Kidney epithelial cell (primary cell): ENCODE measurements at regions not wholly inside any gene's neighbourhood (a gene's known extent, or its start where the extent isn't known, plus 50 kb on each side); places are given as distances from the start of the nearest gene placed in this dataset.
"Not testable (repeated sequence)": the region's sequence is repeated elsewhere in the genome, so short reads cannot be mapped to it uniquely, and the experiment has no call there.

ENCODE experiments used
- DNase-seq: peaks from one replicate; pipeline ENCODE4 v3.0.0-alpha.2; 2010; ENCODE audit warnings: low read depth
- H3K27me3 ChIP-seq: 2 replicates; pipeline ENCODE4 v1.6.0; 2011; ENCODE audit warnings: low read length; ENCODE audit not compliant: control insufficient read depth, insufficient read depth
- H3K36me3 ChIP-seq: 2 replicates; pipeline ENCODE4 v1.5.1; 2011; ENCODE audit warnings: low read length; ENCODE audit not compliant: control insufficient read depth, insufficient read depth
- H3K4me3 ChIP-seq: 2 replicates; pipeline ENCODE4 v1.5.1; 2011; ENCODE audit warnings: low read depth, mild to moderate bottlenecking, control low read depth, low read length
- TF ChIP-seq, protein P1 (sequence below): IDR thresholded peaks from 2 replicates; pipeline ENCODE4 v1.5.1; 2011; ENCODE audit warnings: mild to moderate bottlenecking, moderate library complexity, low read length, control low read depth, inconsistent platforms; ENCODE audit not compliant: insufficient read depth, poor library complexity, severe bottlenecking

DNA sequence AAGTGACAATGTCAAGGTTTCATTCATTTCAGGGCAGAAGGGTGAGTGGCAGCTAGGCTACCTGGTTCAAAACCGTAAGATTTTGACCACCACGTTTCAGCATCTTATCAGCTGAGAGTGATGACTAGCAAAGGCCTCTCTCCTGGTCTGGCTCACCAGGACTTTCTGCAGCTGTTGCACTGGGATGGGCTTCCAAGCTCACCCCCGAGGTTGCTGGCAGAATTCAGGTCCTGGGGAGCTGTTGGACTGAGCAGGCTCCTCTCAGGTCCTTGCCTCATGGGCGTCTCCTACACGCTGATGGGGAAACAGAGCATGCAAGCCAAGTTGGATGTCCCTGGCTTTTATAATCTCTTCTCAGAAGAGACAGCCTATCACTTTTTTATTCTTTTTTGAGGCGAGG, 88.8 kb upstream of the RNU6-1 start:
- H3K27me3 ChIP-seq: no peaks in the 10 kb centered on the region
- DNase-seq: no peak
- TF ChIP-seq, protein P1, sequence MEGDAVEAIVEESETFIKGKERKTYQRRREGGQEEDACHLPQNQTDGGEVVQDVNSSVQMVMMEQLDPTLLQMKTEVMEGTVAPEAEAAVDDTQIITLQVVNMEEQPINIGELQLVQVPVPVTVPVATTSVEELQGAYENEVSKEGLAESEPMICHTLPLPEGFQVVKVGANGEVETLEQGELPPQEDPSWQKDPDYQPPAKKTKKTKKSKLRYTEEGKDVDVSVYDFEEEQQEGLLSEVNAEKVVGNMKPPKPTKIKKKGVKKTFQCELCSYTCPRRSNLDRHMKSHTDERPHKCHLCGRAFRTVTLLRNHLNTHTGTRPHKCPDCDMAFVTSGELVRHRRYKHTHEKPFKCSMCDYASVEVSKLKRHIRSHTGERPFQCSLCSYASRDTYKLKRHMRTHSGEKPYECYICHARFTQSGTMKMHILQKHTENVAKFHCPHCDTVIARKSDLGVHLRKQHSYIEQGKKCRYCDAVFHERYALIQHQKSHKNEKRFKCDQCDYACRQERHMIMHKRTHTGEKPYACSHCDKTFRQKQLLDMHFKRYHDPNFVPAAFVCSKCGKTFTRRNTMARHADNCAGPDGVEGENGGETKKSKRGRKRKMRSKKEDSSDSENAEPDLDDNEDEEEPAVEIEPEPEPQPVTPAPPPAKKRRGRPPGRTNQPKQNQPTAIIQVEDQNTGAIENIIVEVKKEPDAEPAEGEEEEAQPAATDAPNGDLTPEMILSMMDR: no peak
- no peaks in the 10 kb centered on the region for H3K36me3 ChIP-seq
- H3K4me3 ChIP-seq: no peak overlapping the region

DNA sequence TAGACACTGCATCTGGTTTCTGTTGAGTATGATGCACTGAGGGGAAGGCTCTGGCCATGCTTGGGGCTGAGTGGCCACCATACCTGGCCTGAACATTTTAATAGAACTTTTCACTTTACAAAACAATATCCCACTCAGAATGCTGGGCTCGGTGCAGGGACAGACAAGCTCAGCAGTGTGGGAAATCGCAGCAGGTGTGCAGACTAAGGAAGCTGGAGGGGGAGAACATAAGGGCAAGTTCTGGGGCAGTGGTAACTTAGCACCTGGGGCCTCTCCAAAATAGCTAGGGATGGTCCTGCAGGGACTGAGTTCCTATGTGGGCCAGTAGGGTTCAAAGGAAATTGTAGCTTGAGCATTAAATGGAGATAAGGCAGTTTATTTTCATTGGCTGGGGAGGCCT, 90.9 kb upstream of the RNU6-1 start:
- TF ChIP-seq, protein P1: no peak
- no peak for DNase-seq
- Histone ChIP-seq H3K4me3 (no peak overlapping the region), H3K27me3 (no peaks in the 10 kb centered on the region), H3K36me3 (no peaks in the 10 kb centered on the region)

- TF ChIP-seq, protein P1: no peak
- Histone ChIP-seq H3K27me3 (no peaks in the 10 kb centered on the region), H3K36me3 (no peaks in the 10 kb centered on the region), H3K4me3 (no peak overlapping the region)
- no peak for DNase-seq
Observed at GRCh38 chr15:67931861-67932260, 92.0 kb upstream of the RNU6-1 start.

GRCh38 chr15:67934126-67934525, 94.3 kb upstream of the RNU6-1 start:
- DNase-seq, H3K4me3 ChIP-seq, H3K36me3 ChIP-seq, H3K27me3 ChIP-seq: not testable (repeated sequence)

DNA sequence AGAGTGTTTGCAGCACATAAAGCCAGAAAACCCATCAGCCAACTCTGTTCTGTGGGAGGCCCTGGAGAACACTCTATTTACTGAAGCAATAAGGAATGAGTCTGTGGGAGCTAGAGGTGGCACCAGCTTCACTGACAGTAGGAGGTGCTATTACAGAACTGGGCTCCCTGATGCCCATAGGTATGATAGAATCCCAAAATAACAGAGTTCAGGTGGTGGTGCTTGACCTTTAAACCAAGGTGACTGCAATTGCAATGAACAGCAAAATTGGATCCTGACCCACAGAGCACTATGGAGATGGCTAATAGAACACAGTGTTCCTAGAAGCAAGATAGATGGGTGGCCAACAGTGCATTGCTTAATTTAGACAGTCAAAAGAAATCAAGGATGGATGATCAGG, 95.4 kb upstream of the RNU6-1 start:
- TF ChIP-seq, protein P1: no peak
- no peak for DNase-seq
- Histone ChIP-seq H3K36me3 (no peaks in the 10 kb centered on the region), H3K27me3 (no peaks in the 10 kb centered on the region), H3K4me3 (no peak overlapping the region)

DNA sequence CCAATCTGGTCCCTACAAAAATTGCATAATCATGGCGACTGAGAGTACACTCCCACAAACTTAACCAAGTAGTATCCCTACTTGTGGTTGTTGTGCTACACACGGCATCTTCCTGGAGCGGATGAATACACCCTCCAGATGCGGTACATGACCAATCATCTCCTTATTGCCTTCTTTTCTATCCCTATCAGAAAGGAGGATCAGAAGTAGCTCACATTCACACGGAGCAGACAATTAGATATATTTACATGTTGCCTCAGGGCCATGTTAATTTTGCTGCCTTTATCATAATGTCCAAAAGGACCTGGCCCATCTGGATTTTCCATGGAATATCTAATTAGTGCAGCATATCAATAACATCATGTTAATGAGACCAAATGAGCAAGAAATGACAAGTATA, 96.4 kb upstream of the RNU6-1 start:
- no peaks in the 10 kb centered on the region for H3K36me3 ChIP-seq
- H3K27me3 ChIP-seq: no peaks in the 10 kb centered on the region
- no peak overlapping the region for H3K4me3 ChIP-seq
- no peak for DNase-seq
- TF ChIP-seq, protein P1: no peak

DNA sequence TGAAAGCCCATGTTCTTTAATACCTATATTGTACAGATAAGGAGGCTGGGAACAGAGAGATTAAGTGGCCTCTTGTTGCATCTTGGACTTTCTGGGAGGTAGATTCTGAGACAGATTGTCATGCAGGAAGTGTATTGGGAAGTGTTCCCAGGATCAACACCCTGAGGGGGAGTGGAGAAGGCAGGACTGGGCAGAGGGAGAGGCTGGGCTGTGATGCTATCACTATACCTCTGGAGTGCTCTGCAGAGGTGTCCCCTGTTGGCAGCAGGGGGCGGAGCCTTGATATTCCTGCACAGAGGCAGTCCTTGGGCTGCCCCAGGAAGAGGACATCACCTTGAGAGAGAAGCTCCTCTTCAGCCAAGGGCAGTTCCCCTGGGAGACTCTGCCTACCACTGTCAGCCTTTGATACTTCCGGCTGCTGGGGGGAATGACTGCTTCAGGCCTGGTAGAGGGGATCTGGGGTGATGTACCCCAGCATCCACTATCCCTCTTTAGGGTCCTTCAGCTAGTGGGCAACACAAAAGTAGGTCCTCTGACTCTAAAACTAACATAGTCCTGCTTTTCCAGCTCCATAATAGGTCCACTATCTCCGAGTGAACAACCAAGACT, 97.4 kb upstream of the RNU6-1 start:
- no peak for DNase-seq
- no peaks in the 10 kb centered on the region for H3K27me3 ChIP-seq

DNA sequence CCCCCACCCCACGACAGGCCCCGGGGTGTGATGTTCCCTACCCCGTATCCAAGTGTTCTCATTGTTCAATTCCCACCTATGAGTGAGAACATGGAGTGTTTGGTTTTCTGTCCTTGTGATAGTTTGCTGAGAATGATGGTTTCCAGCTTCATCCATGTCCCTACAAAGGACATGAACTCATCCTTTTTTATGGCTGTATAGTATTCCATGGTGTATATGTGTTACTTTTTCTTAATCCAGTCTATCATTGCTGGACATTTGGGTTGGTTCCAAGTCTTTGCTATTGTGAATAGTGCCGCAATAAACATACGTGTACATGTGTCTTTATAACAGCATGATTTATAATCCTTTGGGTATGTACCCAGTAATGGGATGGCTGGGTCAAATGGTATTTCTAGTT, 99.3 kb upstream of the RNU6-1 start:
- H3K4me3 ChIP-seq, H3K27me3 ChIP-seq, DNase-seq, H3K36me3 ChIP-seq: not testable (repeated sequence)

More for the DNA sequence above, 97.4 kb upstream of the RNU6-1 start:
- TF ChIP-seq, protein P1: no peak
- Histone ChIP-seq H3K36me3 (no peaks in the 10 kb centered on the region), H3K4me3 (no peak overlapping the region)

GRCh38 chr15:67939588-67940323, 99.9 kb upstream of the RNU6-1 start:
- not testable (repeated sequence) for H3K27me3 ChIP-seq, DNase-seq, H3K4me3 ChIP-seq, H3K36me3 ChIP-seq
